Transverse colon (tissue), 3 donors: ENCODE measurements at regions not wholly inside any gene's neighbourhood (a gene's known extent, or its start where the extent isn't known, plus 50 kb on each side); places are given as distances from the start of the nearest gene placed in this dataset.

ENCODE experiments used
- CTCF ChIP-seq, 5 experiments: fragments of 200-600 bp in 3 of 5; fragments of 450-650 bp in 2 of 5; sonication (generic) in 3 of 5; IDR thresholded peaks; 1 replicate in 2 of 5; 2 replicates in 3 of 5; pipeline ENCODE4 v1.5.1; 2016 to 2017; ENCODE audit warnings: antibody characterized with exemption in 5 of 5, inconsistent platforms in 3 of 5, mild to moderate bottlenecking in 2 of 5, moderate library complexity in 1 of 5
- EP300 ChIP-seq: sonication (generic); formaldehyde crosslinking; IDR thresholded peaks from one replicate; pipeline ENCODE4 v1.6.1; 2017; ENCODE audit warnings: antibody characterized with exemption, low read depth
- POLR2A ChIP-seq: fragments of 450-650 bp; IDR thresholded peaks from one replicate; pipeline ENCODE4 v1.6.1; 2016; ENCODE audit warnings: antibody characterized with exemption, mild to moderate bottlenecking, moderate library complexity

- TF ChIP-seq CTCF (IDR thresholded peaks at IDR 0.05) (no peak), POLR2A (no peak), EP300 (no peak)
Measured at GRCh38 chr13:111406636-111407035, 86.2 kb downstream of the TEX29 start.
